ENCODE measurements at regions not wholly inside any gene's neighbourhood (a gene's known extent, or its start where the extent isn't known, plus 50 kb on each side); places are given as distances from the start of the nearest gene placed in this dataset.
"Not testable (repeated sequence)": the region's sequence is repeated elsewhere in the genome, so short reads cannot be mapped to it uniquely, and the experiment has no call there.

DNA sequence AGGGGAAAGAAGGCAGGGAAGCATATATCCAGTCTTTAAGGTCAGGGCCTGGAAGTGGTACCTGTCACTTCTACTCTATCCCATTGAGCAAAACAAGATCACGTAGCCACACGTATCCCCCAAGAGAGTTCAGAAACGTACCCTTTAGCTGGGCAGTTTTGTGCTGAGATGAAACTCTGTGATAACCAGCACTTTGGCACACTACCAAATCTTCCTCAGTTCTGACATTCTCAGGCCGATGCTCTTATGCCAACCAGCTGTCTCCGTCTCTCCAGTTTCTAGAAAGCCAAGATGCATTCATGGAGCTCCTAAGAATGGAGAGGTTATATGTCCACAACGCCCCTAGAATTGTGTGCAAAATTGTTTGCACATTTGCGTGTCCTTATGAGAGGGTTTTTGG, 176.6 kb upstream of the MSX2 start:
- Mint-ChIP-seq H3K27ac (no peak overlapping the region), H3K27me3 (ENCODE audit: low read depth) (no peaks in the 10 kb centered on the region), H3K4me1 (ENCODE audit: low read depth) (no peaks in the 10 kb centered on the region), H3K9me3 (no peaks in the 10 kb centered on the region), H3K36me3 (ENCODE audit: low read depth) (no peaks in the 10 kb centered on the region), H3K4me3 (ENCODE audit: low read depth) (no peak overlapping the region)
- DNase-seq (ENCODE audit: low spot score): no peak
- intact Hi-C loops (cut with micrococcal nuclease): no loop called here

DNA sequence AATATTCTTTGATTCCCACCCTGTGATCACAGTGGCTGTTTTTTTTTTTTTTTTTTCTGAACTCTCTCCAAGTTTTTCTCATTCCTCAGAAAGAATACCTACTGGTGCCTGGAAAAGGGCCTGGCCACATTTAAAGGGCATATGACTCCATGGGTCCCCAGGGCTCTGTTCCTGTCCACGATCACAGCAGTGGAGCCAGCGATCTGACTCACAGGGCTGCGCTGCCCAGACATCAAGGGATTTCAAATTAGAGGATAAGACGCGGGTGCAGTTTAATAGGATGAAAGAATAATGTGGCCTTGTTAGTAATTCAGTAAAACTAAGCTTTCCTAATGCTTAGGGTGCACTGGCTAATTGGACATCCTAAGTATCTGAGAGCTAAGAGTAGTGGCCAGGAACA, 175.1 kb upstream of the MSX2 start:
- DNase-seq (ENCODE audit: low spot score): no peak
- Mint-ChIP-seq H3K4me3 (ENCODE audit: low read depth) (no peak overlapping the region), H3K4me1 (ENCODE audit: low read depth) (no peaks in the 10 kb centered on the region), H3K9me3 (no peaks in the 10 kb centered on the region), H3K27me3 (ENCODE audit: low read depth) (no peaks in the 10 kb centered on the region), H3K27ac (no peak overlapping the region), H3K36me3 (ENCODE audit: low read depth) (no peaks in the 10 kb centered on the region)
- intact Hi-C loops (cut with micrococcal nuclease): no loop called here

DNA sequence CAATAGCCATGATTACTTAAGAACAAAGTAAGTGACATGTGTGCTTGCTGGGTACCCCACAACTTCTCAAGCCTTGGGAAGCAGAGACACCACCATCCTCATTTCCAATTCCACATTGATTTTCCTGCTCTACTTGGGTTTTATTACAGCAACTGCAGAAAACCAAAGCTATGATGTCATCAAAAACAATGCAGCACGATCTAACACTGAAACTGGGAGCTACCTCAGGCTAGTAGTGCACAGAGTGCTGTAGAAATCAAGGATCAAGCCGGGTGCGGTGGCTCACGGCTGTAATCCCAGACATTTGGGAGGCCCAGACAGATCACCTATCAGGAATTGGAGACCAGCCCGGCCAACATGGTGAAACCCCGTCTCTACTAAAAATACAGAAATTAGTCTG, 174.4 kb upstream of the MSX2 start:
- Mint-ChIP-seq H3K36me3 (ENCODE audit: low read depth) (no peaks in the 10 kb centered on the region), H3K27me3 (ENCODE audit: low read depth) (no peaks in the 10 kb centered on the region), H3K27ac (no peak overlapping the region), H3K9me3 (no peaks in the 10 kb centered on the region), H3K4me3 (ENCODE audit: low read depth) (no peak overlapping the region), H3K4me1 (ENCODE audit: low read depth) (no peaks in the 10 kb centered on the region)
- no peak for DNase-seq (ENCODE audit: low spot score)
- intact Hi-C loops (cut with micrococcal nuclease): no loop called here

DNA sequence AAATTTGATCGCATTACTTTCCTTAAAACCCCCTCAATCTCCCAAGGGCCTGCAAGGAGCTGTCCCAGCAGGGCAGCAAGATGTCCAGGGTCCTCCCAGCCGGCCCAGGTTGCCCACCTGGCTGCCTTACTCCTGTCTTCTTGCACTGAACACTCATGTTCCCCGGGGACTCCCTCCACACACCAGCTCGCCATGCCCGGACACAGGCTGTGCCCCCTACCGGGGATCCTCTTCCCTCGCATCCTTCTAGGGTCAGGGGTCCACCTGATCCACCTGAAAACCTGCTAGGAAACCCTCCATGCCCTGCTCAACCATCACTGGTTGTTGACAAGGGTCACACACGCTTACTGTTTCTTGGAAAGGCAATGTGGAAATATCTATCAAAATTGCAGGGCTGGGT, 172.0 kb upstream of the MSX2 start:
- DNase-seq (ENCODE audit: low spot score): no peak
- no peaks in the 10 kb centered on the region for H3K27me3 Mint-ChIP-seq (ENCODE audit: low read depth)
- intact Hi-C loops (cut with micrococcal nuclease): no loop called here
- no peaks in the 10 kb centered on the region for H3K4me1 Mint-ChIP-seq (ENCODE audit: low read depth)
- H3K9me3 Mint-ChIP-seq: no peaks in the 10 kb centered on the region
- no peak overlapping the region for H3K4me3 Mint-ChIP-seq (ENCODE audit: low read depth)
- H3K27ac Mint-ChIP-seq: no peak overlapping the region
- H3K36me3 Mint-ChIP-seq (ENCODE audit: low read depth): no peaks in the 10 kb centered on the region

DNA sequence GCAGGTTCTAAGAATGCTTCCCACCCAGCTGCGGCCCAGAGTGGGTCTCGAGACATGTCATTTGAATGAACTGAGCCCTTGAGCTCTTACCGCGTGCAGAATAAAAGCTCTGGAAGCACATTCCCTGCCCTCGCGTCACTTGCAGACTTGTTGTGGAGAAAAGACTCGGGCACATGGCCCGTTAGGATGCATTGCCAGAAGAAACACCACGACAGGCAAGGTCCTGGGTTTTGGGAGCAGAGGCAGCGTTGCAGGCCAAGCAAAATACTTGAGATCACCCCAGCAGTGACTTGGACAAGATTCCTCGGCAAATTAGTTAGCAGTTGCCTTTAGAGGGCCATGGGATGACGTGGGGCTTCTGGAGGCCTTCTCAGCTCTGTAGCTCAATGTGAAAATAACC, 170.8 kb upstream of the MSX2 start:
- intact Hi-C loops (cut with micrococcal nuclease): no loop called here

DNA sequence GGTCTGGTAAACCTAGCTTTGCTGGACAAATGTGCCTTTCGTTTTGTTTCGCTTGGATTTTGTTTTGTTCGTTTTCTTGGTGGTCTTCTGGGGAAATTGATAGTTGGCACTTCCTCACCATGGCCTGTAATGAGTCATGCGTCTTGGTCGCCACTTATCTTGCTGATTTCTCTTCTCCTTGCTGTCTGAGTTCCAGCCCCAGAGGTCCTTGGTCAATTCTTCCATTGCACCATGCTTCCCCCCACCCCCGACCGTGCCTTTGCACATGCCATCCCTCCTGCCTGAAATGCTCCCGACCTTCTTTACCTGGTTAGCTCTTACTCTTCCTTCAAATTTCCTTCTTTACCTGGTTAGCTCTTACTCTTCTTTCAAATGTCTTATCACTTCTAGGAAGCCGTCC, 168.7 kb upstream of the MSX2 start:
- no peak for DNase-seq (ENCODE audit: low spot score)
- intact Hi-C loops (cut with micrococcal nuclease): no loop called here
- Mint-ChIP-seq H3K4me3 (ENCODE audit: low read depth) (no peak overlapping the region), H3K9me3 (no peaks in the 10 kb centered on the region), H3K36me3 (ENCODE audit: low read depth) (no peaks in the 10 kb centered on the region), H3K4me1 (ENCODE audit: low read depth) (no peaks in the 10 kb centered on the region), H3K27ac (no peak overlapping the region), H3K27me3 (ENCODE audit: low read depth) (no peaks in the 10 kb centered on the region)

More for the DNA sequence above, 170.8 kb upstream of the MSX2 start:
- DNase-seq (ENCODE audit: low spot score): no peak
- no peak overlapping the region for H3K27ac Mint-ChIP-seq
- H3K9me3 Mint-ChIP-seq: no peaks in the 10 kb centered on the region
- no peaks in the 10 kb centered on the region for H3K27me3 Mint-ChIP-seq (ENCODE audit: low read depth)
- H3K36me3 Mint-ChIP-seq (ENCODE audit: low read depth): no peaks in the 10 kb centered on the region
- H3K4me3 Mint-ChIP-seq (ENCODE audit: low read depth): no peak overlapping the region
- H3K4me1 Mint-ChIP-seq (ENCODE audit: low read depth): no peaks in the 10 kb centered on the region

DNA sequence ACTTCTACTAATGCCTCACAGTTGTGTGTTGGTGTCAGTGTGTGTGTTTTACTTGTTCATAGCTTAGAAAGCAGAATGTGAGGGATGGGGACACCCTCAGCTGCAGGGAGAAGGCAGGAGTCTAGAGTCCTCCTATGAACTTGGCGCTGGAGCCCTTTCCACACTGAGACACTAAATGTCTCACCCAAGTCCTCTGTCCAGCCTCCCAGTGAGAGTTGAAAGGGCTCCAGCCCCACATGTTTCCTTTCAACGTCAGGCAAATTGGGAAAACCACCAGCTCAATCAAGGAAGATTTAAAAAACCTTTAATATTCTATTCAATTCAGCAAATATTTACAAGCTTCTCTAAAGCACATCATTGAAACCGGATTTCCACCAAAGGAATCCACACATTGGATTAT, 167.6 kb upstream of the MSX2 start:
- Mint-ChIP-seq H3K36me3 (ENCODE audit: low read depth) (no peaks in the 10 kb centered on the region), H3K4me3 (ENCODE audit: low read depth) (no peak overlapping the region), H3K9me3 (no peaks in the 10 kb centered on the region), H3K27me3 (ENCODE audit: low read depth) (no peaks in the 10 kb centered on the region), H3K4me1 (ENCODE audit: low read depth) (no peaks in the 10 kb centered on the region), H3K27ac (no peak overlapping the region)
- intact Hi-C loops (cut with micrococcal nuclease): no loop called here
- DNase-seq (ENCODE audit: low spot score): no peak

DNA sequence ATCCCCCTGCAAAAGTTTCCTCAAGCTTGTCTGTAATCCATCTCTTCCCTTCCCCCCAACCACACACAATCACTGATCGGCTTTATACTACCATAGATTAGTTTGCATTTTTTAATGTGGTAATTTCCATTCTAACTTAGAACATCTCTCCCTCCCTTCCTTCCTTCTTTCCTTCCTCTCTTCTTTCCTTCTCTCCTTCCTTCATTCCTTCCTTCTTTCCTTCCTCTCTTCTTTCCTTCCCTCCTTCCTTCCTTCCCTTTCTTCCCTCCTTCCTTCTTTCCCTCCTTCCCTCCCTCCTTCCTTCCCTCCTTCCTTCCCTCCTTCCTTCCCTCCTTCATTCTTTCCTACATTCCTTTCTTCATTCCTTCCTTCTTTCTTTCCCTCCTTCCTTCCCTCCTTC, 166.2 kb upstream of the MSX2 start:
- DNase-seq (ENCODE audit: low spot score): no peak
- intact Hi-C loops (cut with micrococcal nuclease): no loop called here
- no peaks in the 10 kb centered on the region for H3K4me1 Mint-ChIP-seq (ENCODE audit: low read depth)
- no peak overlapping the region for H3K27ac Mint-ChIP-seq
- H3K9me3 Mint-ChIP-seq: no peaks in the 10 kb centered on the region
- no peak overlapping the region for H3K4me3 Mint-ChIP-seq (ENCODE audit: low read depth)
- no peaks in the 10 kb centered on the region for H3K27me3 Mint-ChIP-seq (ENCODE audit: low read depth)
- no peaks in the 10 kb centered on the region for H3K36me3 Mint-ChIP-seq (ENCODE audit: low read depth)

DNA sequence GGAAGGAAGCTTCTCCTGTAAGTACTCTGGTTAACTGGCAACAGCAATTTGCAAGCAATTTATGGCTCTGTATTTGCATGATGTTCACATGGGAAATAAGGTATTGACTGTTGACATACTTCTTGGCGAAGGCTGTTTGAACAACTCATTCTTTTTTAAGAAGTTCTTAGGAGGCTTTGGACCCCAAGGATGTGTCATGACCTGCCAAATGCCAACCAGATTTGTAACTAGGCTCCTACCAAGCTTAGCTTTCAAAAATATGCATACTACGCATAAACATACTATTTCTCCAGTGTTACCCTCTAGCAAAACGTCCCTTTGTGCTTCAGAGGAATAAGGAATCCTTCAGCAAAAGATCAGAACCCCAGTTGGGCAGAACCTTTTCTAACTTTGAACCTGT, 165.2 kb upstream of the MSX2 start:
- no peak overlapping the region for H3K27ac Mint-ChIP-seq
- H3K4me3 Mint-ChIP-seq (ENCODE audit: low read depth): no peak overlapping the region
- no peaks in the 10 kb centered on the region for H3K36me3 Mint-ChIP-seq (ENCODE audit: low read depth)
- H3K9me3 Mint-ChIP-seq: no peaks in the 10 kb centered on the region
- no peak for DNase-seq (ENCODE audit: low spot score)
- intact Hi-C loops (cut with micrococcal nuclease): no loop called here
- H3K27me3 Mint-ChIP-seq (ENCODE audit: low read depth): no peaks in the 10 kb centered on the region
- H3K4me1 Mint-ChIP-seq (ENCODE audit: low read depth): no peaks in the 10 kb centered on the region

DNA sequence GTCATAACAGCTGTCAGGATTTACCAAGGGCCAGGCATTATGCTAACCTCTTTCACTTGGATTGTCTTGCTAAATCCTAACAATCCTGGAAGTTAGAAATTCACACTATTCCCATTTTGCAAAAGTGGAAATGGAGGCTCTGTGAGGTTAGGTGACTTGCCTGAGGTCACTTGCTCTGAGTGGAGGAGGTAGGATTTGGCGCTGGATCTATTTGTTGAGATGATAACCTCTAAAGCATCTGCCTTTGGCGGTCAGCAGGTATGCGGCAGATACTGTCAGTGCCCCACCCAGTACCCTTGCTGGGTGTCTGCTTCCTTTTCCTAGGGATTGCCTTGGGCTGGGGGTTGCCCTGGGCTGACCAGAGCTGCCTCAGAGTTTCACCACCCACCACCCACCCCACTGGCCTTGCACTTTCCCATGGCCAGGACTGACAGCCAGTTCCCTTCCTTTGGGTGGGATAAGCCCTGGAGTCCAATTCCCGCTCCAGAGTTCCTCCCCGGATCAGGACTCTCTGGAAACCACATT, 164.8 kb upstream of the MSX2 start:
- Mint-ChIP-seq H3K4me1 (ENCODE audit: low read depth) (no peaks in the 10 kb centered on the region), H3K27me3 (ENCODE audit: low read depth) (no peaks in the 10 kb centered on the region), H3K36me3 (ENCODE audit: low read depth) (no peaks in the 10 kb centered on the region), H3K27ac (no peak overlapping the region), H3K4me3 (ENCODE audit: low read depth) (no peak overlapping the region), H3K9me3 (no peaks in the 10 kb centered on the region)
- DNase-seq (ENCODE audit: low spot score): no peak
- intact Hi-C loops (cut with micrococcal nuclease): no loop called here

DNA sequence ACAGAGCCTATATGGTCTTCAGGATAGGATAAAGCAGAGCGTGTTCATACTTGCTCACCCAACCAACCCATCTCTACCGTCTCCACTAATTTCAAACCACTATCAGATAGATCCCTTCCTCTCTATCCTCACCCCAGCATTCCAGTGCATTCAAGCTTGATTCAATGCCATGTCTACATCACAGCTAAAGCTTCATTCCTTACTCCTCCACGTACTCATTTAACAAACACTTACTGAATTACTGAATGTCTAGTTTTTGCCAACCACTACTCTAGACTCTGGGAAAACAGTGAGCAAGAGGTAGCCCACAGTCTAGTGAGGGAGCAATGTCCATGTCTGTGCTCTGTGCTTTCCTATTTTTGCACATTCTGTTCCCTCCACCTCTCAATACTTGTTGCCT, 163.5 kb upstream of the MSX2 start:
- DNase-seq (ENCODE audit: low spot score): no peak
- intact Hi-C loops (cut with micrococcal nuclease): no loop called here
- Mint-ChIP-seq H3K27ac (no peak overlapping the region), H3K9me3 (no peaks in the 10 kb centered on the region), H3K4me3 (ENCODE audit: low read depth) (no peak overlapping the region), H3K27me3 (ENCODE audit: low read depth) (no peaks in the 10 kb centered on the region), H3K36me3 (ENCODE audit: low read depth) (no peaks in the 10 kb centered on the region), H3K4me1 (ENCODE audit: low read depth) (no peaks in the 10 kb centered on the region)

DNA sequence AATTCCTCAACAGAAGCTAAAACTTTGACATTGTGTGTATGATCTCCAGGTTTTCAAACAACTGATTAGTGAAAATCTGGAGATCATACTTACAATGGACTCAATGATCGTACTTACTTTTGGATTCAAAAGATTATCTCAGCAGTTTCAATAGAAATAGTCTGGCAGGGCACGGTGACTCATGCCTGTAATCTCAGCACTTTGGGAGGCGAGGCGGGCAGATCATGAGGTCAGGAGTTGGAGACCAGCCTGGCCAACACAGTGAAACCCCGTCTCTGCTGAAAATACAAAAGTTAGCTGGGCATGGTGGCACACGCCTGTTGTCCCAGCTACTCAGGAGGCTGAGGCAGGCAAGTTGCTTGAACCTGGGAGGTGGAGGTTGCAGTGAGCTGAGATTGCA, 161.3 kb upstream of the MSX2 start:
- H3K9me3 Mint-ChIP-seq; H3K36me3 Mint-ChIP-seq (ENCODE audit: low read depth); intact Hi-C loops (cut with micrococcal nuclease); H3K27me3 Mint-ChIP-seq (ENCODE audit: low read depth); H3K27ac Mint-ChIP-seq; DNase-seq (ENCODE audit: low spot score); H3K4me3 Mint-ChIP-seq (ENCODE audit: low read depth); H3K4me1 Mint-ChIP-seq (ENCODE audit: low read depth): not testable (repeated sequence)

DNA sequence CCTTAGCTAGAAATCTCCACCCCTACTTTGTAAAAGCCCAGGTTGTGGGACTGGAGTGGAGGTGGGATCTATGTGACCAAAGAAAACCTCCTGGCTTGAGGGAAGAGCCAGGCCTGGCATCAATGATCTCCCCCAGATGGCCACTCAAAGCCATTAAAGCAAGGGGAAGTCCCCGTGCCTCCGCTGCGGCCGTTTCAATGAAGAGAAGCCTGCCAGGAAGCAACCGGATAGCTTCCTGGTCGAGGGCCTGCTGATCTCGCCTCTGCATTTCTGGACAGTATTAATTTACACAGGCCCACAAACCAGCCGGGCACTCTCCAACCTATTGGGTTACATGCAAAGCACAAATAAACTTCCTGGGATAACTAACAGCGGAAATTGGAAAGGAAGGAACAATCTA, 160.5 kb upstream of the MSX2 start:
- Mint-ChIP-seq H3K27ac (no peak overlapping the region), H3K4me3 (ENCODE audit: low read depth) (no peak overlapping the region), H3K4me1 (ENCODE audit: low read depth) (no peaks in the 10 kb centered on the region), H3K27me3 (ENCODE audit: low read depth) (no peaks in the 10 kb centered on the region), H3K36me3 (ENCODE audit: low read depth) (no peaks in the 10 kb centered on the region), H3K9me3 (no peaks in the 10 kb centered on the region)
- intact Hi-C loops (cut with micrococcal nuclease): no loop called here
- DNase-seq (ENCODE audit: low spot score): no peak

DNA sequence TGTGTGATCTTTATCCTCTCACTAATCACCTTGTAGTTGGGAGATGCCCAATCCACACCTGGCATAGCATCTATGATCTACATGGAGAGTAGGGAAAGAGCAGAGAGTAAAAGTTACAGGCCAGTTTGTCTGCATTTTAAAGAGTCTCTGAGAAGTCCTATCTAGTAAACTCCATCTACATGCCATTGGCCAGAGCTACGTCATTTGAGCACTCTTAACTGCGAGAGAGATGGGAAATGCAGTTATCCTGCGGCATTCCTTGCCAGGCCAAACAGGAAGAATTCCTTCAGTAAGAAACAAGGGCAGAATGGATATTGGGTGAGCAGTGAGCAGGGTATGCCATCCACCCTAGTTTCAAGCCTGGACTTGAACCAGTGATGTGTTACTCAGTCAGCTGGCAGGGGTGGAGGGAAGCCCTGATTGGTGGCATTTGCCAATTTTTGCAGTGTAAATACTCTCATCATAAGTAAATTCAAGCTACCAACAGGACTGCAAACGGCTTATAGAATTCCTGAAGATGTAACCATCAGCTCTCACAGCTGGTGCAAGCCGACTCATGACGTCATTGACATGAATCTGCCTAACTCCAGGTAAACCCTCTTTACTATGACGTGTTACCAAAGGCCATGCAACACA, 156.8 kb upstream of the MSX2 start:
- intact Hi-C loops (cut with micrococcal nuclease): no loop called here
- Mint-ChIP-seq H3K36me3 (ENCODE audit: low read depth) (no peaks in the 10 kb centered on the region), H3K27ac (no peak overlapping the region), H3K4me1 (ENCODE audit: low read depth) (no peaks in the 10 kb centered on the region), H3K27me3 (ENCODE audit: low read depth) (no peaks in the 10 kb centered on the region), H3K4me3 (ENCODE audit: low read depth) (no peak overlapping the region), H3K9me3 (no peaks in the 10 kb centered on the region)
- DNase-seq (ENCODE audit: low spot score): no peak
